Testis (tissue), 2 donors: ENCODE measurements at regions not wholly inside any gene's neighbourhood (a gene's known extent, or its start where the extent isn't known, plus 50 kb on each side); places are given as distances from the start of the nearest gene placed in this dataset.

ENCODE experiments used
- POLR2A ChIP-seq: fragments of 450-650 bp; IDR thresholded peaks from one replicate; pipeline ENCODE4 v1.6.1; 2017; ENCODE audit warnings: antibody characterized with exemption, mild to moderate bottlenecking, moderate library complexity
- TF ChIP-seq, protein P1 (sequence below), 3 experiments: fragments of 450-650 bp in 2 of 3; fragments of 200-600 bp in 1 of 3; sonication (generic) in 1 of 3; IDR thresholded peaks; one replicate each; pipeline ENCODE4 v1.5.1; 2016 to 2019; ENCODE audit warnings: antibody characterized with exemption in 3 of 3, mild to moderate bottlenecking in 2 of 3, moderate library complexity in 1 of 3

DNA sequence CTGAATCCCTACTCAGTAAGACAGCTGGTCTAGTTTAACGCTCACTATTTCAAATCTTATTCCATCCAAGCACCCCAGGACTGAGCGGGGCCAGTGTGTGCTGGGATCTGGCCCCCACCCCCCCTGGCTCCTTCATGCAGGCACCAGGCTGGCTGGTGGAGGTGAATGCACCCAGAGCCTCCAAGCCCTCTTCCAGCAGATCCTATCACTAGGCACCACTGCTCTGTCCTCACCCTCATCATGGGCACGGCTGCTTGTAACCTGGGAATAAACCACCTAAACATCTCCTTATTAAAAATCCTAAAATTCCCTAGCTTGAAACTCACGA, 194.3 kb downstream of the ARL4C start:
- TF ChIP-seq, protein P1, sequence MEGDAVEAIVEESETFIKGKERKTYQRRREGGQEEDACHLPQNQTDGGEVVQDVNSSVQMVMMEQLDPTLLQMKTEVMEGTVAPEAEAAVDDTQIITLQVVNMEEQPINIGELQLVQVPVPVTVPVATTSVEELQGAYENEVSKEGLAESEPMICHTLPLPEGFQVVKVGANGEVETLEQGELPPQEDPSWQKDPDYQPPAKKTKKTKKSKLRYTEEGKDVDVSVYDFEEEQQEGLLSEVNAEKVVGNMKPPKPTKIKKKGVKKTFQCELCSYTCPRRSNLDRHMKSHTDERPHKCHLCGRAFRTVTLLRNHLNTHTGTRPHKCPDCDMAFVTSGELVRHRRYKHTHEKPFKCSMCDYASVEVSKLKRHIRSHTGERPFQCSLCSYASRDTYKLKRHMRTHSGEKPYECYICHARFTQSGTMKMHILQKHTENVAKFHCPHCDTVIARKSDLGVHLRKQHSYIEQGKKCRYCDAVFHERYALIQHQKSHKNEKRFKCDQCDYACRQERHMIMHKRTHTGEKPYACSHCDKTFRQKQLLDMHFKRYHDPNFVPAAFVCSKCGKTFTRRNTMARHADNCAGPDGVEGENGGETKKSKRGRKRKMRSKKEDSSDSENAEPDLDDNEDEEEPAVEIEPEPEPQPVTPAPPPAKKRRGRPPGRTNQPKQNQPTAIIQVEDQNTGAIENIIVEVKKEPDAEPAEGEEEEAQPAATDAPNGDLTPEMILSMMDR (IDR thresholded peaks at IDR 0.05), result no peak
- TF ChIP-seq POLR2A, result no peak
